Loucy (cell line): ENCODE measurements at regions not wholly inside any gene's neighbourhood (a gene's known extent, or its start where the extent isn't known, plus 50 kb on each side); places are given as distances from the start of the nearest gene placed in this dataset.

ENCODE experiments used
- EZH2phosphoT487 ChIP-seq: fragments of 200-600 bp; IDR thresholded peaks from 2 replicates; pipeline ENCODE4 v1.6.1; 2018; ENCODE audit warnings: antibody characterized with exemption, mild to moderate bottlenecking, moderate library complexity, borderline replicate concordance
- TF ChIP-seq, protein P1 (sequence below): fragments of 200-600 bp; sonication (generic); conservative IDR thresholded peaks from 2 replicates; pipeline ENCODE4 v1.5.1; 2014; ENCODE audit warnings: mild to moderate bottlenecking, antibody characterized with exemption, low read length

DNA sequence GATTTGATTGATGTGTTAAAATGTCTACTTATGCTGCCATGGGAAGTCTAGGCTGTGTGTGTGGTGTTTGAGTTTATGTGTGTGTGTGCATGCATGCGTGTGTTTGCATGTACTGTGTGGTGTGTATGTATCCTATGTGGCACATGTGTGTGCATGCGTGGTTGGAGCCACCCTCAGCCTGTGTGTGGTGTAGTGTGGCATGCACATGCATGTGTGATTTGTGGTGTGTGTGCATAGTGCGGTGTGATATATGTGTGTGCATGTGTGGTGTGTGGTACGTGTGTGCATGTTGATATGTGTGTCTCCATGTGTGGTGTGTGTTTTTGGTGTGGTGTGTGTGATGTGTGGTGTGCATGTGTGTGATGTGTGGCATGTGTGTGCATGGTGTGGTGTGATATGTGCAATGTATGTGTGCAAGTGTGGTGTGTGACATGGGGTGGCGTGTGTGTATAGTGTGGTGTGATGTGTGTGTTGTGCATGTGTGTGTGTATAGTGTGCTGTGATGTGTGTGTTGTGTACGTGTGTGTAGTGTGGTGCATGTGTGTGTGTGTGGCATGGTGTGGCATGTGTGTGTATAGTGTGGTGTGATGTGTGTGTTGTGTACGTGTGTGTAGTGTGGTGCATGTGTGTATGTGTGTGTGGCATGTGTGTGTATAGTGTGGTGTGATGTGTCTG is 66.6 kb upstream of the HDAC4 start:
- TF ChIP-seq, protein P1, sequence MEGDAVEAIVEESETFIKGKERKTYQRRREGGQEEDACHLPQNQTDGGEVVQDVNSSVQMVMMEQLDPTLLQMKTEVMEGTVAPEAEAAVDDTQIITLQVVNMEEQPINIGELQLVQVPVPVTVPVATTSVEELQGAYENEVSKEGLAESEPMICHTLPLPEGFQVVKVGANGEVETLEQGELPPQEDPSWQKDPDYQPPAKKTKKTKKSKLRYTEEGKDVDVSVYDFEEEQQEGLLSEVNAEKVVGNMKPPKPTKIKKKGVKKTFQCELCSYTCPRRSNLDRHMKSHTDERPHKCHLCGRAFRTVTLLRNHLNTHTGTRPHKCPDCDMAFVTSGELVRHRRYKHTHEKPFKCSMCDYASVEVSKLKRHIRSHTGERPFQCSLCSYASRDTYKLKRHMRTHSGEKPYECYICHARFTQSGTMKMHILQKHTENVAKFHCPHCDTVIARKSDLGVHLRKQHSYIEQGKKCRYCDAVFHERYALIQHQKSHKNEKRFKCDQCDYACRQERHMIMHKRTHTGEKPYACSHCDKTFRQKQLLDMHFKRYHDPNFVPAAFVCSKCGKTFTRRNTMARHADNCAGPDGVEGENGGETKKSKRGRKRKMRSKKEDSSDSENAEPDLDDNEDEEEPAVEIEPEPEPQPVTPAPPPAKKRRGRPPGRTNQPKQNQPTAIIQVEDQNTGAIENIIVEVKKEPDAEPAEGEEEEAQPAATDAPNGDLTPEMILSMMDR: no peak
- TF ChIP-seq EZH2phosphoT487: no peak
